C4-2B (cell line): ENCODE measurements at regions not wholly inside any gene's neighbourhood (a gene's known extent, or its start where the extent isn't known, plus 50 kb on each side); places are given as distances from the start of the nearest gene placed in this dataset.

Experiments used
- ZFX ChIP-seq: fragments of 450-650 bp; IDR thresholded peaks from 2 replicates; pipeline ENCODE4 v1.6.1; 2017
- TF ChIP-seq, protein P1 (sequence below): fragments of 450-650 bp; conservative IDR thresholded peaks from 2 replicates; pipeline ENCODE4 v1.5.1; 2017; ENCODE audit warnings: mild to moderate bottlenecking

DNA sequence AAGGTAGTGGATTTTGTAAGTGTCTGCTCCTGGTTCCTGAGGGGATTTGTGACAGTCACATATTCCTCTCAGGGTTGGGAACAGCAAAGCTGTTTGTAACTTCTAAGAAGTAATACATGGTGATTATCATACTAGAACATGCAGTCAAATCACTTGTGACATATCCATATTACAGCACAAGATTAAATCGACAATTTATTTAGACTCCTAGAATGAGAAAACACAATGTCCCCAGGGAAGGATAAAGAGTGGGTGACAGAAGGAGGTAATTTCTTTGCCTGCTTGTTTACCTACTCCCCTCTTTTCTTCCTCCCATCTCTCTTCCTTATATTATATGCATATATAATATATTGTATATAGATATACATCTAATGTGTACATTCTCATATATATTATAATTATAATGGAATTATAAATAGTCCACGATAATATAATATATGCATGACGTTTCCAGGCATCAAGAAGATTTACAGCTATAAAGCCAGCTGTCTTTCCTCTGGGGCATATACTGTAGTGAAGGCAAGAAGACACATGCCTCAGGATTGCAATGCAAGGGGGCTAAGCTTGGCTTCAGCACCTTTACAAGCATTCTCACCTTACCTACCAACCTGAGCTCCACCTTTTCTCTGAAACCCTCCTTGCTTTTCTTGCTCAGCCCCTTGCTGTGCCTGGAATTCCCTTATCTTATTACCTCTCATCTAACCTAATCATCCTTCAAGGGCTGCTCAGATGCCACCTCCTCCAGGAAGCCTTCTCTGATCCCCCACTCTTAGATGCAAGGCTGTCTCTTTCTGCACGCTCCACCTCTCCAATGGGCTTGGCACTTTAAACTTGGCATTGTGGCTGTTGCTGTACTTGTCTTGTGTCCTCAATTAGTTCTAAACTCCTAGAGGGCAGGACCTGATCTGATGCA, 73.1 kb upstream of the PIAS1 start:
- TF ChIP-seq, protein P1, sequence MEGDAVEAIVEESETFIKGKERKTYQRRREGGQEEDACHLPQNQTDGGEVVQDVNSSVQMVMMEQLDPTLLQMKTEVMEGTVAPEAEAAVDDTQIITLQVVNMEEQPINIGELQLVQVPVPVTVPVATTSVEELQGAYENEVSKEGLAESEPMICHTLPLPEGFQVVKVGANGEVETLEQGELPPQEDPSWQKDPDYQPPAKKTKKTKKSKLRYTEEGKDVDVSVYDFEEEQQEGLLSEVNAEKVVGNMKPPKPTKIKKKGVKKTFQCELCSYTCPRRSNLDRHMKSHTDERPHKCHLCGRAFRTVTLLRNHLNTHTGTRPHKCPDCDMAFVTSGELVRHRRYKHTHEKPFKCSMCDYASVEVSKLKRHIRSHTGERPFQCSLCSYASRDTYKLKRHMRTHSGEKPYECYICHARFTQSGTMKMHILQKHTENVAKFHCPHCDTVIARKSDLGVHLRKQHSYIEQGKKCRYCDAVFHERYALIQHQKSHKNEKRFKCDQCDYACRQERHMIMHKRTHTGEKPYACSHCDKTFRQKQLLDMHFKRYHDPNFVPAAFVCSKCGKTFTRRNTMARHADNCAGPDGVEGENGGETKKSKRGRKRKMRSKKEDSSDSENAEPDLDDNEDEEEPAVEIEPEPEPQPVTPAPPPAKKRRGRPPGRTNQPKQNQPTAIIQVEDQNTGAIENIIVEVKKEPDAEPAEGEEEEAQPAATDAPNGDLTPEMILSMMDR = no peak
- no peak for TF ChIP-seq ZFX
